Hepatocyte (in vitro differentiated cells): ENCODE measurements at regions not wholly inside any gene's neighbourhood (a gene's known extent, or its start where the extent isn't known, plus 50 kb on each side); places are given as distances from the start of the nearest gene placed in this dataset.

Experiments
- CTCF ChIP-seq: fragments of 200-600 bp; sonication (generic); IDR thresholded peaks from 2 replicates; pipeline ENCODE4 v1.5.1; 2016; ENCODE audit warnings: antibody characterized with exemption, mild to moderate bottlenecking; ENCODE audit not compliant: poor library complexity
- EZH2 ChIP-seq: fragments of 200-600 bp; sonication (generic); IDR thresholded peaks from 2 replicates; pipeline ENCODE4 v1.6.1; 2016; ENCODE audit warnings: antibody characterized with exemption, mild to moderate bottlenecking, borderline replicate concordance

GRCh38 chr1:30041741-30042437 lies 681.5 kb downstream of the MATN1 start:
- no peak for TF ChIP-seq CTCF
- TF ChIP-seq EZH2, result no peak
